Suppressor macrophage treated with lipopolysaccharide for 4 hours (primary cell): ENCODE measurements at regions not wholly inside any gene's neighbourhood (a gene's known extent, or its start where the extent isn't known, plus 50 kb on each side); places are given as distances from the start of the nearest gene placed in this dataset.

Source experiments
- DNase-seq: peaks from one replicate; pipeline ENCODE4 v3.0.0-alpha.2; 2020

GRCh38 chr6:170053966-170054661 is 236.8 kb downstream of the DLL1 start:
- DNase-seq = no peak

DNA sequence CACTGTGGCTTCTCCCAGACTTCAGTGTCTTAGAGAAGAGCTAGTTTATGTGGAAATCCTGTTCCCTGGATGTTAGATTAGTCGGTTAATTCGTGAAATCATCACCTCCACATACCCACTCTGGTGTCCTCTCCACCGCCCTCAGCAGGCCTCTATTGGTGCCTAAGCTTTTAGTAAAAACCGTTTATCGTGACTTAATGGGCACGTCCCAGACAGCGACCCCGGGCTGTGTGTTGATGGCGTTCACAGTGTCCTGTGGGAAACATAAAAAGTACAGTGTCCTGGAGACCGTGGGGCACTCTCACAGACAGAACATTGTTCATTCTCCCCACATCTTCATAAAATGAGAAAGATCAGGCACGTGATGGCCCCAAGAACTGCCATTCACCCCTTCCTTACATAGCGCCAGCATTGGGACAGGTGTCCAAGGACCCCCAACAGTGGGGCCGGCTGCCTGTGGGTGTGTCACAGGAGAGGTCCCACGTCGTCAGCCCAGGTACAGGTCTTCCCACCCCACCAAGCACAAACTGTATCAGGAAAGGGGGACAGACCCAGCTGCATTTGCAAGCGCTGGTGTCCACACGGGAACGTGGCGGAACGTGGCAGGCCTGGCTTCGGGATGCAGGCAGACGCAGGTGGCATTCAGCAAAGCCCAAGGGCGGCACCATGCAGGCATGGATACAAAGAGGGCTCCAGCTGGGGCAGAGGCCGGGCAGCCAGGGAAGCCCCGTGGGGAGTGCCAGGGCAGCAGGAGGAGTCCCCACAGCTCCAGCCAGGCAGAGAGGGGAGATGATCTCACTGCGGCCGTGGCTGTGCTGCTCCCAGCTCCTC is 237.7 kb downstream of the DLL1 start:
- no peak for DNase-seq

DNA sequence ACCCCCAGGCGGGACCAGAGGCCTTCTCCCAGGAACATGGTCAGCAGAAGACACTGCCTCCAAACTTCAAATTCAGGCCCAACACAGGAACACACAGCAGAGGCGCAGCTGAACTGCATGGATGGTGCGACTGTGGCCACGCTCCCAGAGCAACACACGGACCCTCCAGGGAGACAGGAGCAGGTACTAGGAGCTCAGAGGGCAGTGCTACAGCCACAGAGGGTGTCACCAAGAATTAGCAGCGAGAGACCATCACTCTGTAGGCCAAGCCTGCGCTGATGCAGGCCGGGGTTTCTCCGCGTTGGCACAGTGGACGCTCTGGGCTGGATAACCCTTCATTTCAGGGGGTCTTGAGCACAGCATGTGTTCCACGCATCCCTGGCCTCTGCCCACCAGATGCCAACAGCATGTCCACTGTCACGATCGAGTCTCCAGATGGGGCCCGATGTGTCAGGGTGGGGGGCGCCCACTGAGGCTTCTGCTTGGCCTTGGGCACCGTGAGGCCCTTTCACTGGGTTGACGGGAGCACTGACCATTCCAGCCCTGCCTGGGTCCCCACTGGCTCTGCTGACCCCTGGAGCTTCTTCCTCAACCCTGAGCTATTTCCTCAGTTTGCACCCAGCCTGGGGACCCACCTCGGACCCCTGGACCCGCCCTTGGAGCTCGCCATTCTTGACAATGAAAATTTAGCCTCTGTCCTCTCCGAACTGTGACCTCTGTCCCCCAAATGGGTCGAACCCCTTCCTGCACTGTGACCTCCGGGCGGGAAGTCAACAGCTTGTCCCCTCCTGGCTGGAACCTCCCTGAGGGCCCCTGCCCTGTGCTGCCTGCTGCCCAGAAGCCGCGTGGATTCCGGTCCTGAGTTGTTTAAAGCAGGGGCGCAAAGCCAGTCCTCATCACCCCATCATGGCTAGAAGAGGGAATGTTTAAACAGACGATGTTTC is 239.4 kb downstream of the DLL1 start:
- no peak for DNase-seq

GRCh38 chr6:170050591-170051041 is 240.3 kb downstream of the DLL1 start:
- no peak for DNase-seq

DNA sequence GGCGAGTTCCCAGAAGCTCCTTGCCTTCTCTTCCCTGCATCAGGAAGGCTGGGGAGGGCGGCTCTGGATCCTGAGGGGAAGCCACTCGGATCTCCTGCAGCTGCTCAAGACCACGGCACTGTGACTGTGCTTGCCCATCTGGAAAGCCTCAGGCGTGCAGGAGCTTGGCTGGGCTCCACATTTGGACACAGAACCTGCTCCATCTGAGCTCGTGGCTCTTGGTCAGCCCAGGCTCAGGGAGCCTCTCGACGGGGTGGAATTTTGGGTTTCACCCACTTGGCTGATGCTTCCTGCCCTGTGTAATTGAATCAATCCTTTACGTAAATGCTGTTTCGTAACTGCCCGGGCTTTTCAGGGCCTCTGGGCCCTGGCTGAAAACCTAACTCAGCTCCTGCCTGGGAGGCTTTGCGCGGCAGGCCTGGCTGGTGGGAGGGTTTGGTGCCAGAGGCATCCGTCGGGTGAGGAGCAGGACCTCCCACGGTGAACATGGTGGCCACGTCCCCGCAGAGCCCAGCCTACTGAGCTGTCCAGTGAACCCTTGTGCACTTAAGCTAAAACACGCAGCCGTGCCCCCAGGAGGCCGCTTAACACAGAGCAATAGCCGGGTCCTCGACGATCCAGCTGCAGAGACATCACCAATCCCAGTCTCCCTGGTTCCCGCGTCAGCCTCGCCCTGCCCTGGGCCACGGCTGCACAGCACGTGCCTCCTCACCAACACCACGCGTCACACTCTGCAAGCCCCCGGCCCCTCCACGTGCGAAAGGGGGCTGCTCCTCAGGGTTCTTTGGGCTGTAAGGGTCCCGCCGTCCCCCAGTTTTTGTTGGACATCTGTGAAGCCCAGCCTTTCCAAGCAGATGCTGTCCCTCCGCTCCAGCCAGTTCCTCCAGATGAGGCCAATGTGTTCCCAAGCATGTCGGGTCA is 241.0 kb downstream of the DLL1 start:
- DNase-seq = peak; percentile 97

DNA sequence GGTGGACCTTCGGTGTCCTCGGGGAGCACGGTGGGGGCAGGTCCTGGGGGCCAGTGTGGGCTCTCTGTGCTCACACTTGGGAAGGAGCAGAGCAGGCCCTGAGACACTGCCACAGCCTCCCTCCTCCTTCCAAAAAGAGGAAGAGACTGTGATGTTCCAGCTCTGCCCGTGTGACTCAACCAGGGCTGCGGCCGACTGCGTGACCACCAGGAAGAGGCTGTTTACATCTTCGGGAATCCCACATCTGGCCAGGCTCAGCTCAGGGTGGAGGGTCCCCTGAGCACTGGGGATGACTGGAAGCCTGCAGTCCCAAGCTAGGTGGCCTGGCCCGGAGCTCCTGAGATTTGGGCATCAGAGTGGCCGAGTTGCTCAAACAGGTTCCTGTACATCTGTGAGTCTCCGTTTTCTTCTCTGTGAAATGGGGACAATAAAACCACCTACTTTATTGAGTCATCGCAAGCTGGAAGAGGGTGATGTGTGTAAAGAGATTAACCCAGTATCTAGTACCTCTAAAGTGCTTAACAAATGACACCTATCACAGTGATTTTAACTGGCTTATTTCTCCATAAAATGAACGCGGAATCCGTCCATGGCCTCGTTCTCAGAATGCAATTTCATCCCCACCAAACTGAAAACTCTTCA is 242.1 kb downstream of the DLL1 start:
- peak; percentile 96 for DNase-seq

DNA sequence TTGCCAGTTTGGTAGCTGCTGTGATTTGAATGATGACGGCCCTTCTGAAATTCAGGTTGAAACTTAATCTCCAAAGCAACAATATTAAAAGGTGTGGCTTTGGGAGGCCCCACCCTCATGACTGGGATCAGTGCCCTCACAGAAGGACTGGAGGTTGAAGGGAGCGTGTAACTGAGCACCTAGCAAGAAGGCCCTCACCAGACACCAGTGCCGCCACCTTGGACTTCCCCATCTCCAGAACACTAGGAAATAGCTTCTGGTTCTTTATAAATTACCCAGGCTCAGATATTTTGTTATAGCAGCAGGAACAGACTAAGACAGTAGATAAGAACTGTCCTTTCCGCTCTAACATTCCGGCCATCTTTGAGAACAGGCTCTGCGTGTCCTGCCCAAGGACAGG is 243.1 kb downstream of the DLL1 start:
- peak; percentile 26 for DNase-seq

GRCh38 chr6:170046791-170047626 is 243.9 kb downstream of the DLL1 start:
- peak; percentile 97 for DNase-seq

GRCh38 chr6:170045981-170046667 is 244.8 kb downstream of the DLL1 start:
- DNase-seq = no peak

- no peak for DNase-seq
These were observed 245.3 kb downstream of the DLL1 start for GRCh38 chr6:170045563-170045960.

GRCh38 chr6:170044836-170045562 is 245.9 kb downstream of the DLL1 start:
- no peak for DNase-seq

- DNase-seq = no peak
These were observed 246.7 kb downstream of the DLL1 start for GRCh38 chr6:170043881-170044790.

DNA sequence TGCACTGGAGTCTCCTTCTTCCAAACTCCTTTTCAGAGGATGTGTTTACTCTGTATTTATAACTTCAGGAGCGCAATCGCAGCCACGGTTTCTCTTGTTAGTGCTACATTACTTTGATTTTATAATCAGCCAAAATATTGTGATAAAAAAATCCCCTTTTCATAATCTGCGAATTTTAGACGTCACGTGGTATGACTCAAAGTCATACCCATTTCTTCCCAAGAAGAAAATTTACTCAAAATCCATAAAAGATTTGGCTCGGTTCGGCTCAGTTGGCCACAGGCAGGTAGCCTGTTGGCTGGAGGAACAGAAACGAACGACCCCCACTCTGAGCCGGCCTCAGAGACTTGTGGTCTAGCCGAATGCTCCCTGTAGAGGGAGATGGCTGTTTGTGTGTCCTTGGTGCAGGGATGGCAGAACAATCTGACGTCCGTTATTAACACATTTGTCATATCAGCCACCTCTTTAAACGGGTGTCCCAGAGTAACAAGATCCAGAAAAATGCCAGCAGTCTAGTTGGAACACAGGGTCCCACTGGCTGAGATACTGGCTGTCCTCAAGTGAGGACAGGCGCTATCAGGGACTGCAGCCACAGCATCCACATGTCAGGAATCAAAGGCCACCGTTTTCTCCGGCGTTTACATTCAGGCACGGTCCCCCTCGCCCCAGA is 247.6 kb downstream of the DLL1 start:
- DNase-seq = no peak

GRCh38 chr6:170042596-170043118 is 248.2 kb downstream of the DLL1 start:
- no peak for DNase-seq

DNA sequence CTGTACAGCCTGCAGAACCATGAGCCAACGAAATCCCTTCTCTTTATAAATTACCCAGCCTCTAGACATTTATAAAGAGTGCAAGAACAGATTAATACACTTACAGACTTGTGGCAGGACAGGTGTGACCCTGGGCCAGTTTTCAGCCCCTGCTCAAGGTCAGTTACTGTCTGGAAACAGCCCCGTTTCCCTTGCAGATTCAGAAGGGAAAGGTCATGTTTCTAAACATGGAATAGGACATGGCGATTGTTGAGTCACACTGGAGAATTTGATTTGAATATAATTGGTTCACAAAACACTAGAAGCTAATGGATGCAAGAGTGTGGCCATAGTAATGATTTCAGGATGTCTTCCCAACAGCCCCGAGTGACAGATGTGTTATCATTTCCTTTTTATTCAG is 248.8 kb downstream of the DLL1 start:
- DNase-seq = no peak

GRCh38 chr6:170041526-170041925 is 249.4 kb downstream of the DLL1 start:
- DNase-seq = no peak

DNA sequence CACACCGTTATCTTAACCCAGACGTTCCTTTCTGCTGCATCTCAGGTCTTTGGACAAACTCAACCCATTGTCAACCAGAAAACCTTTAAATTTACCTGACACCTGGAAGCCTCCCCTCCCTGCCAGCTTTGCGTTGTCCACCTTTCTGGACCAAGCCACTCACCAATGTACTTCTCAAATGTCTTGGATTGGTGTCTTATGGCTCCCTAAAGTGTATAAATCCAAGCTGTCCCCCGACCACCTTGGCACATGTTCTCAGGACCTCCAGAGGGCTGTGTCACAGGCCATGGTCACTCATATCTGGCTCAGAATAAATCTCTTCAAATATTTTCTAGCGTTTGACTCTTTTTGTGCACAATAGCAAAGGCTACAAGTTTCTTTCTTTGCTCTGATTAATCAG is 250.0 kb downstream of the DLL1 start:
- DNase-seq = no peak
